NT2/D1 (cell line): ENCODE measurements at regions not wholly inside any gene's neighbourhood (a gene's known extent, or its start where the extent isn't known, plus 50 kb on each side); places are given as distances from the start of the nearest gene placed in this dataset.

Source experiments
- DNase-seq: peaks from one replicate; pipeline ENCODE4 v3.0.0-alpha.2; 2011; ENCODE audit warnings: low read depth, low spot score
- H3K27me3 ChIP-seq: 2 replicates; pipeline ENCODE4 v1.6.0; 2011; ENCODE audit warnings: mild to moderate bottlenecking; ENCODE audit not compliant: insufficient read length, insufficient read depth
- H3K36me3 ChIP-seq: 2 replicates; pipeline ENCODE4 v1.6.1; 2011; ENCODE audit warnings: mild to moderate bottlenecking, low read length, mixed read lengths; ENCODE audit not compliant: insufficient read depth, insufficient read length
- H3K4me1 ChIP-seq: 2 replicates; pipeline ENCODE4 v1.5.1; 2011; ENCODE audit not compliant: insufficient read depth, insufficient read length
- H3K4me3 ChIP-seq: 2 replicates; pipeline ENCODE4 v1.5.1; 2011; ENCODE audit warnings: low read depth; ENCODE audit not compliant: insufficient read length
- H3K9ac ChIP-seq: 2 replicates; pipeline ENCODE4 v1.6.0; 2011; ENCODE audit warnings: low read depth; ENCODE audit not compliant: insufficient read length
- H3K9me3 ChIP-seq: 2 replicates; pipeline ENCODE4 v1.5.1; 2011; ENCODE audit warnings: mild to moderate bottlenecking, low read length; ENCODE audit not compliant: insufficient read depth
- SUZ12 ChIP-seq: IDR thresholded peaks from 2 replicates; pipeline ENCODE4 v1.6.1; 2011; ENCODE audit not compliant: insufficient read length, insufficient read depth; ENCODE audit errors: extremely low read depth
- YY1 ChIP-seq: IDR thresholded peaks from 2 replicates; pipeline ENCODE4 v1.6.1; 2011; ENCODE audit not compliant: insufficient read length, insufficient read depth
- ZNF274 ChIP-seq: IDR thresholded peaks from 2 replicates; pipeline ENCODE4 v1.6.1; 2011; ENCODE audit warnings: mild to moderate bottlenecking, low read depth, low read length

DNA sequence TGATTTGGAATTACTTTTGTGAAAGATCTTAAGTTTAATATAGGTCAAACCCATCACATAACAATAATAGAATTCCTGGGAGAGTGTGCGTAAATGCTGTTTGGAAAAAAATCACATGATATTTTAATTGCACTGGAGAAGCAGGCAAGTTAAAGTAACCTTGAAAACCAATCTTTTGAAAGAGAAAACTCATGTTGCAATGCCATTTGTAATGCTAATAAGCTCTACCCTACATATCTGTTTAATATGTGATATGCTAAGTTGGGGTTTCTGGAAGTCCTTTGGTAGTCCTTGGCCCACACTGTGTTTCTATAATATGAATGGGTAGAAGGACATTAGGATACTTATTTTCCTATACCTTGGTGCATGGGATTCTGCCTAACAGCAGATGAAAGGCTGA lies 370.4 kb downstream of the DDX10 start:
- DNase-seq: no peak
- Histone ChIP-seq H3K4me3 (no peak overlapping the region), H3K9me3 (no peaks in the 10 kb centered on the region), H3K4me1 (no peaks in the 10 kb centered on the region), H3K9ac (no peak overlapping the region), H3K27me3 (no peaks in the 10 kb centered on the region), H3K36me3 (no peaks in the 10 kb centered on the region)
- TF ChIP-seq ZNF274 (no peak), SUZ12 (no peak), YY1 (no peak)

DNA sequence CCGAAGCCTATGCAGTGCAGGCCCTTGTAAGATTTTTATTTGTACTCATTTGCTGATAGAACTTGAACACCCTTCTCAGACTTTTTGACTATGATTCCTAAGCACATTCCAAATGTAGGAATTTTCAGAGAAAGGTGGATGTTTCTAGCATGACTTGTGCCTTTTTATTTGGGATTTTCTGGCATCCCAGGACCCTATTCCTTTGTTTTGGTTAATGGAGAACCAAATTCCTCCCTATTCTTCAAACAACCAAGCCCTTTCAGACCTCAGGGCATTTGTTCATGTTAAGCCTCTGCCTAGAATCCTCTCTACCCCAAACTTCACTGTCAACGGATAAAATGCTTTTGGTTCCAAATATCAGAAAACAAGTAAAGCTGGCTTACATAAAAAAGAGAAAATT lies 371.1 kb downstream of the DDX10 start:
- Histone ChIP-seq H3K36me3 (no peaks in the 10 kb centered on the region), H3K9ac (no peak overlapping the region), H3K4me3 (no peak overlapping the region), H3K27me3 (no peaks in the 10 kb centered on the region), H3K4me1 (no peaks in the 10 kb centered on the region), H3K9me3 (no peaks in the 10 kb centered on the region)
- DNase-seq: peak; percentile 44
- no peak for TF ChIP-seq ZNF274
- no peak for TF ChIP-seq YY1
- TF ChIP-seq SUZ12: no peak

DNA sequence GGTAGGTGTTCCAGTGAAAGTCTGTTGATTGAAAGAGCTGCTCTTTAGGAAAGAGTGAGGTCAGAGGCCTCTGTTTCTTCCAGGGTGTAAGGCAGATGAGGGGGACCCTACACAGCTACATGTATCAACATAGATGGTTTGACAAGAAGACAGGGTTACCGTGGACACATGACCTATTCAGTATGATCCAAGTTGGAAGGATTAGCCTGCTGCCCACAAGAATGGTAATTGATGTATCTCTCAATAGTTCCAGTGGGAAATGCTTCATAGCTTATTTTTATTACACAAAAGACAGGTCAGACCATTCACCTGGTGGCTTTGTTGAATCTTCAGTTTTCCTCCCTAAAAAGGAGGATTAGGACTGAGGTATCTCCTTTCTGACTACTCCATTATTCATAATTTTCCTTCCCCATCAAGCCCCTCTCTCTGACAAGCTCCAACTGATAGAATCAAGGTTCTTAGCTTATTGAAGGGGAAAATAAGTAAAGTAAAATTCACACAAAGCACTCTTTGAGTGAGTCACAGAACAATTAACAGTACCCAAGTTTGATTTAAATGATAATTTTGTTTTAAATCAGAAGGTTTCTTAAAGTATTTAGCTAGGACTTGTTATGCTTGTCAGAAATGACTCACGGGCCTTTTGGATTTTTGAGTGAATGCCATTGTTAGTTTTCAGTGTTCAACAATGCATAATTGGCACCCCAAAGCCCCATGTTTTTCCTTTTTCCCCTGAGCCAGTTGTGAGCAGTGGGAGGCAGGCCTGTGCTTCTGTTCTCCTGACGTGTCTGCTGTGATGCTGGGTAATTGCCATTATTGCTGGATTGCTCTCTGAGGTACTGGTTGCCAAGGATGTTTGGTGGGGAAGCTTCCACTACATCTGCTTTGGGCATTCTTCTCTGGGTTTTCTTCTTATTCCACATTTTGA lies 373.2 kb downstream of the DDX10 start:
- TF ChIP-seq SUZ12 (no peak), YY1 (no peak), ZNF274 (no peak)
- Histone ChIP-seq H3K4me1 (no peaks in the 10 kb centered on the region), H3K9ac (no peak overlapping the region), H3K27me3 (no peaks in the 10 kb centered on the region), H3K9me3 (no peaks in the 10 kb centered on the region), H3K36me3 (no peaks in the 10 kb centered on the region), H3K4me3 (no peak overlapping the region)
- DNase-seq: no peak

DNA sequence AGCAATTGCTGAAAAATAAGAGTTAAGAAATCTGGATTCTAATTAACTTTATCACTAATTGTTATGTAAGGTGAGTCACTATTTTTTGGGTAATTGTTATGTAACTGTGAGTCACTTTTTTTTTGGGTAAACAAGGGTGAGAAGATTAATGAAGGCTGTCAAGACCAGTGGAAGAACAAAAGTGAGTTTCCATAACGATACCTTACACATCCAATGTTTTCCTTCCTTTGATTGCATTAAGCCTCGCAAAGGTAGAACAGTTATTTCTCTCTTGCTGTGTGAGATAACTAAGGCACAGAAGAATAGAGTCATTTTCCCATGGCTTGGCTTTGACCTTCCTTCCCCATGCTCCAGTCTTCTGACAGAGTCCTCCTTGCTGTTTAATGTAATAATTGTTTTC lies 374.7 kb downstream of the DDX10 start:
- H3K4me1 ChIP-seq: no peaks in the 10 kb centered on the region
- no peak overlapping the region for H3K9ac ChIP-seq
- H3K27me3 ChIP-seq: no peaks in the 10 kb centered on the region
- no peaks in the 10 kb centered on the region for H3K36me3 ChIP-seq
- no peak overlapping the region for H3K4me3 ChIP-seq
- DNase-seq: no peak
- H3K9me3 ChIP-seq: no peaks in the 10 kb centered on the region
- TF ChIP-seq ZNF274 (no peak), YY1 (no peak), SUZ12 (no peak)

DNA sequence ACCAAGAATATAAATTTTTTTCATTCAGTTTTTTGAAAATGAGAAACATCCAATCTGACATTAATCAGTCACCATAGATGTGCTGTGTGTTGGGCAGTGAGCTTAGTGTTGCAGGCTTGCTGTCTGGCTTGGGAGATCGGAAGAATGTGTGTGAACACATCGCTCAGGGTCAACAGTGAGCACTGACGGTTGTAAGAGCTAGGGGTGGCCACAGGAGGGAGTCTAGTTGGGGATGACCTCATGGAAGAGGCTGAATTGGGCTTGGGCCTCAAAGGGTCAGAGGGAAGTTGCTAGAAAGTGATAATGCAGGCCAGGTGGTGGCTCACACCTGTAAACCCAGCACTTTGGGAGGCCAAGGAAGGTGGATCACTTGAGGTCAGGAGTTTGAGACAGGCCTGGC lies 375.4 kb downstream of the DDX10 start:
- Histone ChIP-seq H3K4me1 (no peaks in the 10 kb centered on the region), H3K9me3 (no peaks in the 10 kb centered on the region), H3K27me3 (no peaks in the 10 kb centered on the region), H3K4me3 (no peak overlapping the region), H3K36me3 (no peaks in the 10 kb centered on the region), H3K9ac (no peak overlapping the region)
- TF ChIP-seq SUZ12 (no peak), ZNF274 (no peak), YY1 (no peak)
- DNase-seq: peak; percentile 9

DNA sequence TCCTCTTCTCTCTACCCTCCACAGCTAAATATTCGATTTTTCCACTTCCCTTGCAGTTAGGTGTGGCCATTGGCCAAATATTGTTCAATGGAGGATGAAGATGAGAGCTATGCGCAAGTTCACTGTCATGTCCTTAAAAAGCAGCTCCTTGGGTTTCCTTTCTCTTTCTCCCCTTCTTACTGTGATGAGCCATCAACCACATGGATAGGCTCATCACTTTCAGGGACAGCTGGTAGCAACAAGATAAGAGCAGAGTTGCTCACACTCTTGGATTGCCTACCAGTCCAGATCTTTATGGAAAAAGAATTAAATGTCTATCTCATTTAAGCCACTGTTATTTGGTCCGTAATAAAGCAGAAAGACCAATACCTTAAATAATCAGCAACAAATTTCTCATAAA lies 377.0 kb downstream of the DDX10 start:
- H3K4me3 ChIP-seq: no peak overlapping the region
- no peaks in the 10 kb centered on the region for H3K36me3 ChIP-seq
- H3K4me1 ChIP-seq: no peaks in the 10 kb centered on the region
- DNase-seq: no peak
- H3K27me3 ChIP-seq: no peaks in the 10 kb centered on the region
- no peak for TF ChIP-seq SUZ12
- H3K9me3 ChIP-seq: no peaks in the 10 kb centered on the region
- H3K9ac ChIP-seq: no peak overlapping the region

DNA sequence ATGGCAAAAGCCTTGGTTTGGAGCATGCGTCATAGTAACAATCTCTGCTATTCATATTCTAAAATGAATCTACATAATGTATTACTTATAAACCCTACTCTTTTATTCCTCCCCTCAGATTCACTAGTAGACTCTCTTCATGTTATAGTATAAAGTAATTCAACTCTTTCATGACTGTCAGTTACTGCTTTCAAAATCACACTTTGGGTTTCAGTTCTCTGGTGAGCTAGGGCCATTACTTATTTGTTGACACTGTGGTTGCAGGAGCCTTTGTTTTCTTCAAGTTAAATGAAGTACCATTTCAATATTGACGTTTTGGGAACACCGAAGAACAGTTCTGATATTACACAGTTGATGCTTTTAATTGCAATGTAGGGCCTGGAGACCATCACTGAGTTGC lies 378.4 kb downstream of the DDX10 start:
- Histone ChIP-seq H3K4me1 (no peaks in the 10 kb centered on the region), H3K9ac (no peak overlapping the region), H3K9me3 (no peaks in the 10 kb centered on the region), H3K4me3 (no peak overlapping the region), H3K36me3 (no peaks in the 10 kb centered on the region), H3K27me3 (no peaks in the 10 kb centered on the region)
- DNase-seq: no peak
- TF ChIP-seq YY1 (no peak), ZNF274 (no peak), SUZ12 (no peak)
